ENCODE measurements at regions not wholly inside any gene's neighbourhood (a gene's known extent, or its start where the extent isn't known, plus 50 kb on each side); places are given as distances from the start of the nearest gene placed in this dataset.

DNA sequence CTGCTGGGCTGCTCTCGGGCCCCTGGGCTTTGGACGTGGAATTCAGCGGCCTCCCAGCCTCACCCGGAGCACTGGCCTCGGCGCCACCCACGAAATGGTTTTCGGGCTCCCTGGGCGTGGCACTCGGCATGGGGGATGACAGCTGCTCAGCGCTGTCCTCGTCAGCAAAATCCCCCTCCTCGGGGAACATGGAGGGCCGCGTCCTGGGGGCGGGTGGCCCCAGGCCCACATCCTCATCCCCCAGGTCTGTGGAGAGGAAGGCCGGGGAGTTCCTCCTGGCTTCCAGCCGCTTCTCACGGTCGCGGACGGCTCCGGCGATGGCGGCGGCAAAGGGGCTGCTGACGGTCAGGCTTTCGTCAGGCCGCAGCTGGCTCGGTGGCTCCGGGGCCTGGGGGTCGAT is 88.4 kb downstream of the CTTN start:
- H3K27me3 Mint-ChIP-seq, result peaks cover 10% of the 10 kb centered on the region
- H3K36me3 Mint-ChIP-seq (ENCODE audit: low read depth), result no peaks in the 10 kb centered on the region
- DNase-seq (no peak), ATAC-seq (no peak)
- no peak overlapping the region for H3K4me3 Mint-ChIP-seq
- no peaks in the 10 kb centered on the region for H3K4me1 Mint-ChIP-seq
- H3K27ac Mint-ChIP-seq, result no peak overlapping the region
- H3K9me3 ChIP-seq (ENCODE audit: control insufficient read depth, low read length, poor library complexity, severe bottlenecking), result no peaks in the 10 kb centered on the region

DNA sequence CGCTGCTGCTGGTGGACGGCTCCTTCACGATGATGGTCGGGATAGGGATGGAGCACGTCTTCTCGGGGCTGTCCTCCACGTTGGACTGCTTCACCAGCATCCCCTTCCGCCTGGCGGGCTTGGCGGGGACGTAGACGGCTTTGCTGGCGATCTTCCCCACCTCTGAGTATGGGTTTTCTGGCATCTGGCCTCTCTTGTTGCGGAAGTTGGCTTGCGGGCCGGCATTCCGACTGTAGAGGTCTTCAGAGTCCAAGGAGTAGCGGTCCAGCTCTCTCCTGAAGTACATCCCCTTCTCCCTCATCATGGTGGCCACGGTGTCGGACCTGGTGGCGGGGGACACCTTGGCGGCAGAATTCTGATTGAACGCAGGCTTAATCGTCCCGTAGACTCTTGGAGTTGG is 88.8 kb downstream of the CTTN start:
- H3K27me3 Mint-ChIP-seq, result peaks cover 10% of the 10 kb centered on the region
- no peaks in the 10 kb centered on the region for H3K36me3 Mint-ChIP-seq (ENCODE audit: low read depth)
- no peaks in the 10 kb centered on the region for H3K9me3 ChIP-seq (ENCODE audit: control insufficient read depth, low read length, poor library complexity, severe bottlenecking)
- no peak for DNase-seq
- ATAC-seq, result no peak
- H3K27ac Mint-ChIP-seq, result no peak overlapping the region
- H3K4me1 Mint-ChIP-seq, result no peaks in the 10 kb centered on the region
- H3K4me3 Mint-ChIP-seq, result no peak overlapping the region

GRCh38 chr11:70487756-70488155 is 89.4 kb downstream of the CTTN start:
- Mint-ChIP-seq H3K27me3 (peaks cover 10% of the 10 kb centered on the region), H3K27ac (no peak overlapping the region), H3K4me3 (no peak overlapping the region), H3K4me1 (no peaks in the 10 kb centered on the region), H3K36me3 (ENCODE audit: low read depth) (no peaks in the 10 kb centered on the region)
- no peaks in the 10 kb centered on the region for H3K9me3 ChIP-seq (ENCODE audit: control insufficient read depth, low read length, poor library complexity, severe bottlenecking)
- DNase-seq (no peak), ATAC-seq (no peak)

DNA sequence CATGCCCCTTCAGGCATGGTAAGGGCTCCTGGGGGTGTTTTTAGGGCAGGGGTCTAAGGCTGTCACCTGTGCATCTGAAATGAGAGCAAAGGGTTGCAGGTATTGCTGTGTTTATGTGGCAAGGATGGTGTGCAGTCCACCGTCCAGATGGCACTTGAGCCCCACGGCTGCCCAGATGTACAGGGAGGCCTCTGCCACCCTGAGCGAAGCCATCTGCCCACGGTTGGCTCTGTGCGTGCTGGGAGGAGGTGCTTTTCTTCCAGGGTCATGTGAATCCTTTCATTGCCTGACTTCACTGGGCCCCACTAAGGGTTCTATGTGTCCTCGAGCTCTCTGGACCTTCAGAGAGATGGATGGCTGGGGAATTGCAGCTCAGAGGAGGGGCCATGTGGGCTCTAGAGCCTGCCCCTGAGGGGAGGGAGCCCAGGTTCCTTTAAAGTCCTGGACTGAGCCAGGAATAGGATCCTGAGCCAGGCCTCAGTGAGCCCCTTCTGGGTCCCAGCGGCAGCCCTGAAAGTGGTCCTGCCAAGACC is 89.9 kb downstream of the CTTN start:
- H3K27me3 Mint-ChIP-seq, result peaks cover 10% of the 10 kb centered on the region
- no peaks in the 10 kb centered on the region for H3K36me3 Mint-ChIP-seq (ENCODE audit: low read depth)
- no peaks in the 10 kb centered on the region for H3K4me1 Mint-ChIP-seq
- ATAC-seq (no peak), DNase-seq (no peak)
- no peaks in the 10 kb centered on the region for H3K9me3 ChIP-seq (ENCODE audit: control insufficient read depth, low read length, poor library complexity, severe bottlenecking)
- H3K4me3 Mint-ChIP-seq, result no peak overlapping the region
- no peak overlapping the region for H3K27ac Mint-ChIP-seq

DNA sequence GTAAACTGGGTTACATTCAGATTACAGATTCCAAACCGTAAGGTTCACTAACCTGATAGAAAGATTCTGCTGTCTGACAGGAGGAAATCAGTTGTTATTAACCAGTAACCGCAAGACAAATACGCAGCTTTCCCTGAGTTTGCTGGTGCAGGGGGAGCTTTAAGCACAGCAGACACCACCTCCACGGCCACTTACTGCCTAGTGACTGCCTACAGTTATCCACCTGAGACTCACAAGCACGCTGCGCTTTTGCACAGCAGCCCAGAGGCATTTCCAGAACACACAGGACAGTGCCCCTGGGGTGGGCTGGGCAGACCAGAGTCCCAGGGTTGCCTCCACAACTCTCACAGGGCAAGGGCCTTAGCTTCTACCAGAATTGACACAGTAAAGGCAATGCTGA is 90.9 kb downstream of the CTTN start:
- ATAC-seq (no peak), DNase-seq (no peak)
- H3K27me3 Mint-ChIP-seq, result peaks cover 3% of the 10 kb centered on the region
- no peaks in the 10 kb centered on the region for H3K4me1 Mint-ChIP-seq
- no peaks in the 10 kb centered on the region for H3K36me3 Mint-ChIP-seq (ENCODE audit: low read depth)
- H3K27ac Mint-ChIP-seq, result no peak overlapping the region
- no peak overlapping the region for H3K4me3 Mint-ChIP-seq
- H3K9me3 ChIP-seq (ENCODE audit: control insufficient read depth, low read length, poor library complexity, severe bottlenecking), result no peaks in the 10 kb centered on the region

DNA sequence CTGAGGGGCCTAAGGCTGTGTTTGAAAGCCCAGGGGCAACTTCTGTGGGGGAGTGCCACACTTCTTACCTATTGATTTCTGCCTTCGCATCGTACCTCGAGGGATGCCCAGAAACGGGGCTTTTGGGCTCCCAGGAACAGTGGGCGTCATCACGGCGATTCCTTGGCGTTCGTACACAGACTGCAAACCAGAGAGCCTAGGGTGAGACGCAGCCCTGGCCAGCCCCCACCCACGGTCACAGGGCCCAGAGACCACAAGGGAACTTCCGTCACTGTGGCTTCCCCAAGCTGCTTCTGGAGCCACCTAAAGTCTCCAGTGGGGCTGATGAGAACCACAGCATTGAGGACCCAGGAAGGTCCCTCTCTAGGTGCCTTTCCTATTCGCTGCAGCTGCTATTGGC is 91.9 kb downstream of the CTTN start:
- ATAC-seq, result no peak
- Mint-ChIP-seq H3K4me1 (no peaks in the 10 kb centered on the region), H3K4me3 (no peak overlapping the region), H3K27me3 (peaks cover 7% of the 10 kb centered on the region), H3K27ac (no peak overlapping the region), H3K36me3 (ENCODE audit: low read depth) (no peaks in the 10 kb centered on the region)
- no peaks in the 10 kb centered on the region for H3K9me3 ChIP-seq (ENCODE audit: control insufficient read depth, low read length, poor library complexity, severe bottlenecking)
- DNase-seq, result no peak

DNA sequence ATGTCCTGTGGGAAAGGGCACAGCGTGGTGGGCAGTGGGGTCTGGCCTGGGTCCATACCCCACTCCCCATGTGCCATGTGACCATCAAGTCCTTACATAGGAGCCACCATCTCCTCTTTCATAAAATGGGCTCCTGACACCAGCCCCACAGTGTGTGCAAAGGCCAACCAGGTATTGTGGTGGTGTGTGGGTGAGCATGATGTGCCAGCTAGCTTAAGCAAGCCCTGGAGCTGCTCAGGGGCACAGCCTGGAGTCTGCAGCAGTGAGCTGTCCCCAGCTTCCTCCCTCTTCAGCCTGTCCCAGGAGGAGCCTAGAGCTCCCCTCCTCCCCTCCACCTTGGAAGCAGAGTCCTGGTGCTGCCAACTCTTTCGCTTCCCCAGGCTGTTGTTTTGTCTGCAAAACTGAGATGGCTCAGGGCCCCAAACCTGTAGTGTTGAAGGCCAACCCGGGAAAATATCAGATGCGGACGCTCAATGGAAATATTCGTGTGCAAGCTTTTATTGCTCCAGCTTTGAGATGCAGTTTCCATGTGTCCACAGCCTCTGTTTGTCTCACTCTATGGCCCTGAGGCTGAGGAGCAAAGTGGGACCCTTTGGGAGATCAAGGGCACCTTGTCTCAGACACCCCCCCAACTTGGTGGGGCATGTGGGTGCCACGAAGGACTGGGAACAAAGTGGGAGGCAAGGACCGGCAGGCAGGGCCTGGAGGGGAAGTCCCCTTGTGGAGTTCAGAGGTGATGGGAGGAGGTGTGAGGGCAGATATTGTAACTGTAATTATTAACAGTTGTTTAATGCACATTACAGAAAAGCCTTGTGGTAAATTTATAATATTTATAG is 92.6 kb downstream of the CTTN start:
- Mint-ChIP-seq H3K4me1 (no peaks in the 10 kb centered on the region), H3K27me3 (peaks cover 13% of the 10 kb centered on the region), H3K36me3 (ENCODE audit: low read depth) (no peaks in the 10 kb centered on the region), H3K4me3 (no peak overlapping the region), H3K27ac (no peak overlapping the region)
- DNase-seq, result peak in 1 of 3 donors; percentile 1
- no peaks in the 10 kb centered on the region for H3K9me3 ChIP-seq (ENCODE audit: control insufficient read depth, low read length, poor library complexity, severe bottlenecking)
- ATAC-seq, result no peak

- H3K27me3 Mint-ChIP-seq, result peaks cover 18% of the 10 kb centered on the region
- H3K4me3 Mint-ChIP-seq, result no peak overlapping the region
- ATAC-seq (no peak), DNase-seq (peak in 1 of 3 donors; percentile 2)
- no peaks in the 10 kb centered on the region for H3K4me1 Mint-ChIP-seq
- no peaks in the 10 kb centered on the region for H3K9me3 ChIP-seq (ENCODE audit: control insufficient read depth, low read length, poor library complexity, severe bottlenecking)
- no peaks in the 10 kb centered on the region for H3K36me3 Mint-ChIP-seq (ENCODE audit: low read depth)
- H3K27ac Mint-ChIP-seq, result no peak overlapping the region
Measured at GRCh38 chr11:70491696-70492472, 93.6 kb downstream of the CTTN start.

DNA sequence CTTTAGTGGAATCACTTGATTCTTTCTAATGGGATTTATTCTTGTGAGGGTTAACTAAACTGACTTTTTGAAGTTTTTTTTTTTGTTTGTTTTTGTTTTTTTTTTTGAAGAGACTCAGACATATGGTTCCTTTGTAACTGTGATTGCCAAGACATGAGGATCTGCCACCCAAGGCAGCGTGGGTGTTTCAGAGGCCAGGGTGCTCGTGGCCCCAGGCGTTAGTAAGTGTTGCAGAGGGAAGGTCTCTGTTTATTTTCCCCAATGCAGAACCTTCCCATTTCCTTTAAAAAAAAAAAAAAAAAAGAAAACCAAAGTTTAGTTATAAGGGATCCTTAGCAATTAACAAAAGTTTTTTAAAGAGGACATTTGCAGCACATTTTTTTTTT is 94.8 kb downstream of the CTTN start:
- no peaks in the 10 kb centered on the region for H3K36me3 Mint-ChIP-seq (ENCODE audit: low read depth)
- no peak for DNase-seq

DNA sequence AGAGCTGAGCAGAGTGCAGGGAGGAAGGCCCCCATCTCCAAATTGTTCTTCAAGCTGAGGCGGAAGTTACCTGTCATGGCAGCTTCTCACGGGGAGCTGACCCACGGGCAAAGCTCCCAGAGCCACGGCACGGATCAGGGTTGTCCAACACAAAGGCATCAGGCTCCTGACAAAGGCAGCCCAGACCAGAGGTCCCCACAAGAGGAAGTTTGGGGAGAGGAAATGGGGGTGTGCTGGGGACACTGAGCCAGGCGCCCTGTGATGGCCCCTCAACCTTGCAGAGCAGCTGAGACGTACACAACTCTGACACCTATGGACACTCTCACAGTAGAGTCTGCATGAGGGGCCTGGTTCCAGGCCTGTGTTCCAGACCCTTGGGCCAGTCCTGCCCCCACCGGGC is 95.6 kb downstream of the CTTN start:
- DNase-seq, result peak in 1 of 3 donors; percentile 4
- Mint-ChIP-seq H3K36me3 (ENCODE audit: low read depth) (no peaks in the 10 kb centered on the region), H3K4me3 (no peak overlapping the region), H3K27me3 (peaks cover 28% of the 10 kb centered on the region), H3K27ac (no peak overlapping the region), H3K4me1 (no peaks in the 10 kb centered on the region)
- no peak for ATAC-seq
- H3K9me3 ChIP-seq (ENCODE audit: control insufficient read depth, low read length, poor library complexity, severe bottlenecking), result no peaks in the 10 kb centered on the region

More for the DNA sequence above, 94.8 kb downstream of the CTTN start:
- no peak overlapping the region for H3K27ac Mint-ChIP-seq
- peaks cover 24% of the 10 kb centered on the region for H3K27me3 Mint-ChIP-seq
- no peaks in the 10 kb centered on the region for H3K4me1 Mint-ChIP-seq
- ATAC-seq, result no peak
- no peaks in the 10 kb centered on the region for H3K9me3 ChIP-seq (ENCODE audit: control insufficient read depth, low read length, poor library complexity, severe bottlenecking)
- H3K4me3 Mint-ChIP-seq, result no peak overlapping the region

- ATAC-seq (no peak), DNase-seq (peak in 1 of 3 donors; percentile 8)
- Mint-ChIP-seq H3K27me3 (peaks cover 33% of the 10 kb centered on the region), H3K27ac (no peak overlapping the region), H3K36me3 (ENCODE audit: low read depth) (no peaks in the 10 kb centered on the region), H3K4me3 (no peak overlapping the region), H3K4me1 (no peaks in the 10 kb centered on the region)
- no peaks in the 10 kb centered on the region for H3K9me3 ChIP-seq (ENCODE audit: control insufficient read depth, low read length, poor library complexity, severe bottlenecking)
Measured at GRCh38 chr11:70494559-70495350, 96.4 kb downstream of the CTTN start.

- Mint-ChIP-seq H3K27ac (no peak overlapping the region), H3K4me1 (no peaks in the 10 kb centered on the region), H3K27me3 (peaks cover 33% of the 10 kb centered on the region), H3K36me3 (ENCODE audit: low read depth) (no peaks in the 10 kb centered on the region), H3K4me3 (no peak overlapping the region)
- no peaks in the 10 kb centered on the region for H3K9me3 ChIP-seq (ENCODE audit: control insufficient read depth, low read length, poor library complexity, severe bottlenecking)
- peak in 1 of 3 donors; percentile 1 for DNase-seq
- no peak for ATAC-seq
Measured at GRCh38 chr11:70495351-70496310, 97.3 kb downstream of the CTTN start.

Measured in T-helper 17 cell (primary cell).